PC-3 (cell line): ENCODE measurements at regions not wholly inside any gene's neighbourhood (a gene's known extent, or its start where the extent isn't known, plus 50 kb on each side); places are given as distances from the start of the nearest gene placed in this dataset.
"Not testable (repeated sequence)": the region's sequence is repeated elsewhere in the genome, so short reads cannot be mapped to it uniquely, and the experiment has no call there.

Experiments
- ATAC-seq: fragments of 200-7000 bp; cut with Tn5 transposase; 2 replicates; pipeline ENCODE4 v1.9.1; 2020; ENCODE audit warnings: mild to moderate bottlenecking, moderate library complexity
- BruUV-seq: library from RNA; stranded (reverse); fragments of 400-500 nt; replicated peaks from 2 replicates; lab custom pipeline; 2021; lab: Mats Ljungman, UMichigan
- CTCF ChIA-PET: fragments of 300-600 bp; sonication (Branson Sonifier 250); formaldehyde crosslinking; loops from one replicate; lab custom pipeline; 2022; ENCODE audit warnings: antibody characterized with exemption; lab: Charles Lee
- POLR2A ChIA-PET: fragments of 300-600 bp; sonication (Branson Sonifier 250); formaldehyde crosslinking; loops from one replicate; lab custom pipeline; 2022; ENCODE audit warnings: antibody characterized with exemption; ENCODE audit not compliant: unreplicated experiment; lab: Charles Lee
- DNase-seq: peaks from one replicate; pipeline ENCODE4 v3.0.0-alpha.2; 2015
- H2AFZ ChIP-seq: fragments of 300-600 bp; sonication (generic); 2 replicates; pipeline ENCODE4 v1.6.0; 2016; ENCODE audit warnings: antibody characterized with exemption, low read length
- H3F3A ChIP-seq: fragments of 300-600 bp; sonication (generic); one replicate; pipeline ENCODE4 v1.6.0; 2017; ENCODE audit warnings: antibody characterized with exemption, low read length, control low read depth, mild to moderate bottlenecking; ENCODE audit not compliant: unreplicated experiment
- H3K27ac ChIP-seq: fragments of 300-600 bp; sonication (generic); 2 replicates; pipeline ENCODE4 v1.5.1; 2016; ENCODE audit warnings: mild to moderate bottlenecking, low read length
- H3K27me3 ChIP-seq: fragments of 300-600 bp; sonication (generic); 2 replicates; pipeline ENCODE4 v1.6.1; 2016; ENCODE audit warnings: low read length, mixed read lengths
- H3K36me3 ChIP-seq: fragments of 300-600 bp; sonication (generic); 2 replicates; pipeline ENCODE4 v1.6.1; 2016; ENCODE audit warnings: low read depth, mixed run types, low read length, mixed read lengths
- H3K4me1 ChIP-seq: fragments of 300-600 bp; sonication (generic); 2 replicates; pipeline ENCODE4 v1.5.1; 2016; ENCODE audit warnings: low read length; ENCODE audit not compliant: insufficient read depth
- H3K4me2 ChIP-seq: fragments of 300-600 bp; sonication (generic); 2 replicates; pipeline ENCODE4 v1.6.0; 2016; ENCODE audit warnings: low read length
- H3K4me3 ChIP-seq: fragments of 300-600 bp; sonication (generic); 2 replicates; pipeline ENCODE4 v1.5.1; 2016; ENCODE audit warnings: mild to moderate bottlenecking, low read length, mixed read lengths
- H3K79me2 ChIP-seq: fragments of 300-600 bp; sonication (generic); 2 replicates; pipeline ENCODE4 v1.6.1; 2017; ENCODE audit warnings: low read length, mixed read lengths
- H3K9ac ChIP-seq: fragments of 300-600 bp; sonication (generic); 2 replicates; pipeline ENCODE4 v1.6.0; 2016; ENCODE audit warnings: mild to moderate bottlenecking, low read length
- H3K9me2 ChIP-seq: fragments of 300-600 bp; sonication (generic); replicated peaks from 2 replicates; pipeline ENCODE4 v1.6.1; 2016; ENCODE audit warnings: mixed run types, low read length, mixed read lengths
- H3K9me3 ChIP-seq: fragments of 300-600 bp; sonication (generic); 2 replicates; pipeline ENCODE4 v1.6.1; 2016; ENCODE audit warnings: low read length, mixed read lengths
- H4K20me1 ChIP-seq: fragments of 300-600 bp; sonication (generic); 2 replicates; pipeline ENCODE4 v1.6.1; 2016; ENCODE audit warnings: low read length, mixed read lengths
- CTCF ChIP-seq: fragments of 300-600 bp; sonication (generic); conservative IDR thresholded peaks from 2 replicates; pipeline ENCODE4 v1.5.1; 2017; ENCODE audit warnings: antibody characterized with exemption, low read depth, mild to moderate bottlenecking, low read length
- EZH2 ChIP-seq: fragments of 300-600 bp; sonication (generic); IDR thresholded peaks from one replicate; pipeline ENCODE4 v1.6.1; 2017; ENCODE audit warnings: antibody characterized with exemption, mild to moderate bottlenecking, low read length; ENCODE audit not compliant: unreplicated experiment
- EZH2phosphoT487 ChIP-seq: fragments of 300-600 bp; sonication (generic); IDR thresholded peaks from 2 replicates; pipeline ENCODE4 v1.6.1; 2018; ENCODE audit warnings: mild to moderate bottlenecking, antibody characterized with exemption, low read length, borderline replicate concordance
- intact Hi-C: fragments of 100-400 bp; cut with micrococcal nuclease; formaldehyde crosslinking; loops from 2 replicates; pipeline ENCODE4 v1.9.0; 2023

- Histone ChIP-seq H4K20me1 (no peaks in the 10 kb centered on the region), H3K36me3 (no peaks in the 10 kb centered on the region), H3K27ac (no peak overlapping the region), H3K9me2 (no peaks in the 10 kb centered on the region), H3K4me3 (no peak overlapping the region), H3K9ac (no peak overlapping the region), H3K9me3 (no peaks in the 10 kb centered on the region), H3K4me2 (no peak overlapping the region), H3K79me2 (no peaks in the 10 kb centered on the region), H2AFZ (no peak overlapping the region), H3F3A (no peaks in the 10 kb centered on the region), H3K4me1 (no peaks in the 10 kb centered on the region; the same call in 1 of the 2 replicates), H3K27me3 (no peaks in the 10 kb centered on the region)
- no peak for ATAC-seq
- TF ChIP-seq CTCF (no peak), EZH2 (no peak), EZH2phosphoT487 (no peak)
- ChIA-PET POLR2A (no interaction called here), CTCF (no interaction called here)
- DNase-seq, result peak; percentile 46
- intact Hi-C loops, result loop anchor here (5.0 kb wide), 1 partner anchor 92 kb away; the partner anchor contains the start of gene ABCC12
- no TSS peak for BruUV-seq
Observed at GRCh38 chr16:48064971-48065370, 90.8 kb downstream of the ABCC12 start.

- no peaks in the 10 kb centered on the region for H4K20me1 ChIP-seq
- no peaks in the 10 kb centered on the region; the same call in 1 of the 2 replicates for H3K4me1 ChIP-seq
- H3K9me2 ChIP-seq, result no peaks in the 10 kb centered on the region
- BruUV-seq, result no TSS peak
- H3K4me2 ChIP-seq, result no peak overlapping the region
- no peak for TF ChIP-seq CTCF
- no peak for TF ChIP-seq EZH2phosphoT487
- no peak for TF ChIP-seq EZH2
- H3K79me2 ChIP-seq, result no peaks in the 10 kb centered on the region
- no peaks in the 10 kb centered on the region for H3F3A ChIP-seq
- ChIA-PET CTCF (no interaction called here), POLR2A (no interaction called here)
- DNase-seq (no peak), ATAC-seq (no peak)
- no peaks in the 10 kb centered on the region for H3K27me3 ChIP-seq
- H3K9me3 ChIP-seq, result no peaks in the 10 kb centered on the region
- intact Hi-C loops, result no loop called here
- H3K36me3 ChIP-seq, result no peaks in the 10 kb centered on the region
- H3K27ac ChIP-seq, result no peak overlapping the region
- no peak overlapping the region for H2AFZ ChIP-seq
- H3K9ac ChIP-seq, result no peak overlapping the region
- no peak overlapping the region for H3K4me3 ChIP-seq
Observed at GRCh38 chr16:48062681-48063080, 93.1 kb downstream of the ABCC12 start.

DNA sequence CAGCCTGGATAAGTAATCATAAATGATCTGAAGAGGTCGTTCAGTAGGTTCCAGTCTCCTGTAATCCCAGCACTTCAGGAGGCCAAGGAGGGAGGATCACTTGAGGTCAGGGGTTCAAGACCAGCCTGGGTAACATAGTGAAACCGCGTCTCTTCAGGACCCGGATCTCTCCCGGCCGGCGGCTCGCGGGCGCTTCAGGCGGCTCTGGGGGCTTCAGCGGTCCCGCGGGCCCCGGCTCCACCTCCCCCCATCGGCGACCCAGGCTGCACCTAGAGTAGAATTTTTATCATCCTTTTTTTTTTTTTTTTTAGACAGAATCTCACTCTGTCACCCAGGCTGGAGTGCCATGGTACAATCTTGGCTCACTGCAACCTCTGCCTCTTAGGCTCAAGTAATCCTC lies 95.9 kb downstream of the ABCC12 start:
- Histone ChIP-seq H3K4me2 (no peak overlapping the region), H3K9me2 (no peaks in the 10 kb centered on the region), H3F3A (no peaks in the 10 kb centered on the region), H2AFZ (no peak overlapping the region), H3K4me1 (peaks cover 3% of the 10 kb centered on the region), H3K79me2 (no peaks in the 10 kb centered on the region), H3K27ac (no peak overlapping the region), H3K9me3 (no peaks in the 10 kb centered on the region), H3K9ac (no peak overlapping the region), H3K4me3 (no peak overlapping the region), H3K36me3 (no peaks in the 10 kb centered on the region), H3K27me3 (no peaks in the 10 kb centered on the region), H4K20me1 (no peaks in the 10 kb centered on the region)
- intact Hi-C loops, result loop anchor here (5.0 kb wide), 1 partner anchor 918 kb away; the partner anchor contains the start of gene NETO2
- BruUV-seq, result no TSS peak
- CTCF ChIA-PET, result no interaction called here
- TF ChIP-seq EZH2, result no peak
- no peak for TF ChIP-seq EZH2phosphoT487
- no peak for TF ChIP-seq CTCF
- ATAC-seq (no peak), DNase-seq (no peak)
- POLR2A ChIA-PET, result no interaction called here

DNA sequence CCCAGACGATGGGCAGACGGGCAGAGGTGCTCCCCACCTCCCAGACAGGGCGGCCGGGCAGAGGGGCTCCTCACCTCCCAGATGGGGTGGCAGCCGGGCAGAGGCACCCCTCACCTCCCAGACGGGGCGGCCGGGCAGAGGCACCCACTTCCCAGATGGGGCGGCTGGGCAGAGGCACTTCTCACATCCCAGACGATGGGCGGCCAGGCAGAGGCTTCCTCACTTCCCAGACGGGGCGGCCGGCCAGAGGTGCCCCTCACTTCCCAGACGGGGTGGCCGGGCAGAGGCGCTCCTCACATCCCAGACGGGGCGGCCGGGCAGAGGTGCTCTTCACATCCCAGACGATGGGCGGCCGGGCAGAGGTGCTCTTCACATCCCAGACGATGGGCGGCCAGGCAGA lies 96.6 kb downstream of the ABCC12 start:
- CTCF ChIA-PET, H3K27me3 ChIP-seq, H2AFZ ChIP-seq, H4K20me1 ChIP-seq, H3K27ac ChIP-seq, ATAC-seq, H3K4me2 ChIP-seq, H3F3A ChIP-seq, BruUV-seq, H3K36me3 ChIP-seq, H3K4me1 ChIP-seq, H3K9ac ChIP-seq, H3K9me2 ChIP-seq, DNase-seq, POLR2A ChIA-PET, H3K4me3 ChIP-seq, H3K9me3 ChIP-seq, H3K79me2 ChIP-seq: not testable (repeated sequence)
- intact Hi-C loops, result loop anchor here (5.0 kb wide), 1 partner anchor 917 kb away; the partner anchor contains the start of gene NETO2
